ENCODE measurements at regions not wholly inside any gene's neighbourhood (a gene's known extent, or its start where the extent isn't known, plus 50 kb on each side); places are given as distances from the start of the nearest gene placed in this dataset.

DNA sequence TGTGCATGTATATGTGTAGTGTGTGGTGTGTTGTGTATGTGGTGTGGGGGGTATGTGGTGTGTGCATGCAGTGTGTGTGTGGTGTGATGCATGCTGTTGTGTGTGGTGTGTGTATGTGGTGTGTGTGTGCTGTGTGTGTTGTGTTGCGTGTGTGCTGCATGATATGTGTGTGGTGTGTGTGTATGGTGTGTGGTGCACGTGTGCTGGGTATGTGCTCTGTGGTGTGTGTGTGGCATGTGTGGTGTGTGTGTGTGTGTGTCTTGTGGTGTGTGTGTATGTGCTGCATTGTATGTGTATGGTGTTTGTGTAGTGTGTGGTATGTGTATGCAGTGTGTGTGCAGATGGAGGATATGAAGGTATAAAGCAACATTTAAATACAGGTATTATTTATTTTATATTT, 50.5 kb upstream of the CKS2 start:
- DNase-seq (ENCODE audit: low read depth in 2 of 2) = no peak
- H3K4me3 ChIP-seq (replicated peaks in 1 of 2; ENCODE audit: low read depth in 2 of 2, low read length in 2 of 2) = no peak overlapping the region
- TF ChIP-seq, protein P1, sequence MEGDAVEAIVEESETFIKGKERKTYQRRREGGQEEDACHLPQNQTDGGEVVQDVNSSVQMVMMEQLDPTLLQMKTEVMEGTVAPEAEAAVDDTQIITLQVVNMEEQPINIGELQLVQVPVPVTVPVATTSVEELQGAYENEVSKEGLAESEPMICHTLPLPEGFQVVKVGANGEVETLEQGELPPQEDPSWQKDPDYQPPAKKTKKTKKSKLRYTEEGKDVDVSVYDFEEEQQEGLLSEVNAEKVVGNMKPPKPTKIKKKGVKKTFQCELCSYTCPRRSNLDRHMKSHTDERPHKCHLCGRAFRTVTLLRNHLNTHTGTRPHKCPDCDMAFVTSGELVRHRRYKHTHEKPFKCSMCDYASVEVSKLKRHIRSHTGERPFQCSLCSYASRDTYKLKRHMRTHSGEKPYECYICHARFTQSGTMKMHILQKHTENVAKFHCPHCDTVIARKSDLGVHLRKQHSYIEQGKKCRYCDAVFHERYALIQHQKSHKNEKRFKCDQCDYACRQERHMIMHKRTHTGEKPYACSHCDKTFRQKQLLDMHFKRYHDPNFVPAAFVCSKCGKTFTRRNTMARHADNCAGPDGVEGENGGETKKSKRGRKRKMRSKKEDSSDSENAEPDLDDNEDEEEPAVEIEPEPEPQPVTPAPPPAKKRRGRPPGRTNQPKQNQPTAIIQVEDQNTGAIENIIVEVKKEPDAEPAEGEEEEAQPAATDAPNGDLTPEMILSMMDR (IDR thresholded peaks at IDR 0.05; ENCODE audit: low read depth, low read length) = no peak

All from cardiac fibroblast (primary cell).